SK-N-MC (cell line): ENCODE measurements at regions not wholly inside any gene's neighbourhood (a gene's known extent, or its start where the extent isn't known, plus 50 kb on each side); places are given as distances from the start of the nearest gene placed in this dataset.

Experiments used
- EZH2 ChIP-seq: fragments of 200-600 bp; sonication (generic); IDR thresholded peaks from one replicate; pipeline ENCODE4 v1.6.1; 2017; ENCODE audit warnings: antibody characterized with exemption
- FOXP2 ChIP-seq: optimal IDR thresholded peaks from 2 replicates; pipeline ENCODE3; 2011; ENCODE audit warnings: mild to moderate bottlenecking, moderate library complexity; ENCODE audit not compliant: insufficient read depth; ENCODE audit errors: extremely low read length, control extremely low read depth
- POLR2AphosphoS5 ChIP-seq: IDR thresholded peaks from 2 replicates; pipeline ENCODE4 v1.6.1; 2012; ENCODE audit warnings: mild to moderate bottlenecking, low read depth, low read length, borderline replicate concordance

- no peak for TF ChIP-seq EZH2
- no peak for TF ChIP-seq POLR2AphosphoS5
- no peak for TF ChIP-seq FOXP2
These were observed 265.1 kb upstream of the PRDM1 start for GRCh38 chr6:105821027-105821426.
